Ovary (tissue), 7 donors: ENCODE measurements at regions not wholly inside any gene's neighbourhood (a gene's known extent, or its start where the extent isn't known, plus 50 kb on each side); places are given as distances from the start of the nearest gene placed in this dataset.
"Not testable (repeated sequence)": the region's sequence is repeated elsewhere in the genome, so short reads cannot be mapped to it uniquely, and the experiment has no call there.

ENCODE experiments used
- DNase-seq, 5 donors: peaks; one replicate each; pipeline ENCODE4 v3.0.0-alpha.2; 2019 to 2020
- H3K27ac ChIP-seq, 2 donors: fragments of 200-600 bp; one replicate each; pipeline versions ENCODE4 v1.5.1 to v1.8.0; 2019 to 2022
- H3K27me3 ChIP-seq: fragments of 200-600 bp; one replicate; pipeline ENCODE4 v1.8.0; 2022
- H3K36me3 ChIP-seq: fragments of 200-600 bp; sonication (generic); one replicate; pipeline ENCODE4 v1.5.1; 2019
- H3K4me1 ChIP-seq: one replicate; pipeline ENCODE4 v1.8.1; 2013; ENCODE audit warnings: mild to moderate bottlenecking, moderate library complexity; ENCODE audit not compliant: insufficient read depth
- H3K4me3 ChIP-seq: fragments of 200-600 bp; sonication (generic); one replicate; pipeline ENCODE4 v1.5.1; 2017
- H3K9me3 ChIP-seq, 2 donors: fragments of 200-600 bp in 1 of 2; sonication (generic) in 1 of 2; one replicate each; pipeline versions ENCODE4 v1.5.1 to v1.8.1; 2013 to 2019; ENCODE audit warnings: mild to moderate bottlenecking in 1 of 2, moderate library complexity in 1 of 2
- whole genome bisulfite sequencing, 3 donors: extraction: QIAGEN DNeasy Blood & Tissue Kit in 1 of 3; methylation state at CpG; one replicate each; pipeline versions ENCODE4 v1.1.5 to v1.1.7; 2013 to 2017; 5-methylcytosine and 5-hydroxymethylcytosine counted together
- intact Hi-C, 4 donors: fragments of 100-400 bp; cut with DNase I; formaldehyde crosslinking; loops; one replicate each; pipeline versions ENCODE4 v1.11.0 to v1.15.1; 2022 to 2023
- donor health status: DM: no; HTN: no; CAD: no; lungs with moderate emphysema.
- donor health status: DM: no; HTN: no; CAD: no.
- donor health status: Bipolar disorder and iron deficiency.
- donor health status: DM: no; HTN: no; CAD: no.
- donor health status: DM: yes; HTN: yes; CAD: no.

DNA sequence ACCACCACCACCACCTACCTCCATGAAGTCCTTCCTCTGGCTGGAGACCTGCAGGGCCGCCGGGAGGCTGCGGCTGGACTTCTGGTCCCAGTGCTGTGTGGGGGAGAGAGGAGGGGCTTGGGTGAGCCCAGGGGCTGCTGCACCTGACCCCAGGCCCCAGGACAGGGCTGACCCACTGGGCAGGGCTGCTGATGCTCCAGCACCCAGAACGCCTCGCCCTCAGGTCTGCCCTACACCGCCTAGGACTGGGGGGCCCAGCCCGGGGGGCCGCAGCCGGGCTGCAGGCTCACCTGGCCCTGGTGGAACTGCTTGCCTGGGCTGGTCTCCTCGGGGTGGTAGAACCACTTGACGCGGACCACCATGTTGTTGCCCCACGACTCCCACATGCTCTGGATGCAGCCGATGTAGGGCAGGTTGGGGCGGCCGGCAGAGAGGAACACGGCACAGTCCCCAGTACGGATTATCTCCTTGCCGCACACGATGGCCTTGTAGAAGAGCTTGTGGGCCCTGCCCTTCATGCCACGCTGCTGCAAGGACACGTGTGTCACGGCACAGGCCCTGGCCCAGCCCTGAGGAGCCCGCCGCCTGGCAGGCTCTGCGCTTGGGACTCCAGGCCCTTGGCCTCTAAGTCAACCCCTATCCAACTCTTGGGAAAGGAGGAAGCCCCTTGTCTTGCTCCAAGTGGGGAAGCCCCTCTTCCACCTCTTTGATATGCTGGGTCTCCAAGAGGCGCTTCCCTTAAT, 429.9 kb upstream of the ZNF722 start:
- WGBS, 3 donors, result 88 to 92% (median 90%) methylated on average over 13 to 21 of the region's 27 CpGs
- H3K36me3 ChIP-seq, intact Hi-C loops: not testable (repeated sequence)

DNA sequence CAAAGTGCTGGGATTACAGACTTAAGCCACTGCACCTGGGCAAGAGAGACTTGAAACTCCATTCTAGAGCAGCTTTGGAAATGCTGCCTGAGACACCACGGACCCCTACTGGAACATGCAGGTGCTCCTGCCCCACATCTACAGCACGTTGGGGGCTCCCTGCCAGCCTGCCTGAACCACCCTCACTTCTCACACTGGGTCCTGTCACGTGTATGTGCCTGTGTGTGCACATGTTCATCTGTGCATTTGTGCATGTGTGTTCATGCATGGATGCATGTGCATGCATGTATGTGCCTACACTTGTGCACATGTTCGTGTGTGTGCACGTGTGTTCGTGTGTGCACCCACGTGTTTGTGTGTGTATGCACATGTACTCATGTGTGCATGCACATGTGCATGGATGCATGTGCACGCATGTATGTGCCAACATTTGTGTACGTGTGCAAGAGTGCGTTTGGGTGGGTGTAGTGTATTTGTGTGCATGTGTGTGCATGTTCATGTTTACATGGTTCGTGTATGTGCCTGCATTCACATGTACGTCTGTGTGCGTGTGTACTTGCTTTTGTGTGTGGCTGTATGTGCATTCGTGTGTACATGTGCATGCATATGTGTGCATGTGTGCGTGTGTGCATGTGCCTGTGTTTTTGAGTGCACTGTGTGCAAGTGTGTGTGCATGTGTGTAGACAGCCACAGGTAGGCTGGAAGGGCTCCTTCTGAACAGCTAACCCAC, 428.1 kb upstream of the ZNF722 start:
- H3K4me3 ChIP-seq, DNase-seq, intact Hi-C loops, H3K4me1 ChIP-seq, H3K27ac ChIP-seq, H3K27me3 ChIP-seq, H3K36me3 ChIP-seq, H3K9me3 ChIP-seq: not testable (repeated sequence)
- 74 to 81% (median 78%) methylated on average over 15 of the region's 15 CpGs for WGBS, 3 donors

More for the DNA sequence above, 429.9 kb upstream of the ZNF722 start:
- not testable (repeated sequence) for H3K9me3 ChIP-seq, H3K27ac ChIP-seq, H3K27me3 ChIP-seq, H3K4me1 ChIP-seq, H3K4me3 ChIP-seq, DNase-seq

DNA sequence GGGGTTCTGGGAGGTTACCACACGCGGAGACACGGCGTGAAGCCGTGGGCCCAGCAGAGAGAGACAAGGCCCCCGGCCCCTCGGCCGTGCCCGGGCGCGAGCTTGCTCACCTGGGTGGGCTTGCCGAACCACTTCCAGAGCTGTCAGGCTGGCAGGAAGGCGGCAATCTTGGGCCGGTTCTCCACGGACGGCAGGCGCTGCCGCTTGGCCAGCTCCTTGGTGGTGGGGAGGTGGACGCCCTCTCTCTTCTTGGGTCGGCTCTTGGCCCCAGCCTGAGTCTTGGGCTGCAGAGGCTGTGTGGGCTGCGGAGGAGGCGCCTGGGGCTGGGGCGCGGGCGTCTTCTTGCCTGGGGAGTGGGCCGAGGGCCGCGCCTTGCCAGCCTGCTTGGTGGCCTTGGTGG, 426.5 kb upstream of the ZNF722 start:
- H3K4me3 ChIP-seq, H3K9me3 ChIP-seq, H3K27ac ChIP-seq, DNase-seq, H3K27me3 ChIP-seq, intact Hi-C loops, H3K36me3 ChIP-seq, H3K4me1 ChIP-seq: not testable (repeated sequence)
- WGBS, 3 donors, result 89 to 91% (median 90%) methylated on average over 27 to 28 of the region's 28 CpGs

GRCh38 chr7:63572956-63573355, 425.7 kb upstream of the ZNF722 start:
- H3K9me3 ChIP-seq, H3K4me3 ChIP-seq, H3K27ac ChIP-seq, H3K27me3 ChIP-seq, H3K36me3 ChIP-seq, DNase-seq, H3K4me1 ChIP-seq, intact Hi-C loops: not testable (repeated sequence)
- 86 to 90% (median 88%) methylated on average over 16 to 23 of the region's 23 CpGs for WGBS, 3 donors

DNA sequence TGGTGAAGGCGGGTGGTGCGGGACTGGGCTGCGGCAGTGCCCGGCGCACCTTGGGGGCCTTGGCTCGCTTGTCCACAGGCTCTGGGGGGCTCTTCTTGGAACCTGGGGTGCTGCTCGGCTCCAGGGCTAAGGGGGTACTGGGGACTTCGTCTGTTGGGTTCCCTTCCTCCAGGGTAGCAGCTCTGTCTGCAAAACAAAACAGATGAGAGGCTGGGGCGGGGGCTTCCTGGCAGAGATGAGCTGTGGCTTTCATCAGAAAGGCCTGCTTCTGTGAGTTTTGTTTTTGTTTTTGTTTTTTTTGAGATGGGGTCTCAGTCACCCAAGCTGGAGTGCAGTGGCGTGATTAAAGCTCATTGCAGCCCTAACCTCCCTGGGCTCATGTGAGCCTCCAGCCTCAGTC, 425.2 kb upstream of the ZNF722 start:
- H3K9me3 ChIP-seq, H3K4me1 ChIP-seq, DNase-seq, H3K27ac ChIP-seq, intact Hi-C loops, H3K4me3 ChIP-seq, H3K36me3 ChIP-seq, H3K27me3 ChIP-seq: not testable (repeated sequence)
- WGBS, 3 donors, result 52 to 59% (median 58%) methylated on average over 4 to 5 of the region's 10 CpGs

DNA sequence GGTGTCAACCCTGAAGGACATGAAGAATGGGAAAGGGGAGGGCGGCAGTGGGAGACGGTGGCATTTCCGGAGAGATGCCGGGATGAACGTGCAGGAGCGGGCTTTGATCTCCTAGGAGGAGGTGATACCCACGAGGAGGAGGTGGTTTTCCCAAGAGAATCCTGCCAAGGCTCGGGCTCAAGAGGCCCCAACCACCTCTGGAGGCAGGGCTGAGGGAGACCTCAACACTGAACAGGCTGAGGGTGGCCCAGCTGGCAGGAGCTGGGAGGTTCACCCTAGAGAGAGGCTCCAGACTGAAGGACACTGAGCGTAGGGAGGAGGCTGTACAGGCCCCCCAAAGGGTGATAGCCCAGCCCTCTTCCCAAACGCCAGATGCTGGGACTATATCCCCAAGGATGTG, 422.2 kb upstream of the ZNF722 start:
- intact Hi-C loops, H3K36me3 ChIP-seq, H3K4me1 ChIP-seq, H3K9me3 ChIP-seq, DNase-seq, H3K27ac ChIP-seq, H3K4me3 ChIP-seq, H3K27me3 ChIP-seq: not testable (repeated sequence)
- 72 to 81% (median 80%) methylated on average over 10 of the region's 10 CpGs for WGBS, 3 donors

DNA sequence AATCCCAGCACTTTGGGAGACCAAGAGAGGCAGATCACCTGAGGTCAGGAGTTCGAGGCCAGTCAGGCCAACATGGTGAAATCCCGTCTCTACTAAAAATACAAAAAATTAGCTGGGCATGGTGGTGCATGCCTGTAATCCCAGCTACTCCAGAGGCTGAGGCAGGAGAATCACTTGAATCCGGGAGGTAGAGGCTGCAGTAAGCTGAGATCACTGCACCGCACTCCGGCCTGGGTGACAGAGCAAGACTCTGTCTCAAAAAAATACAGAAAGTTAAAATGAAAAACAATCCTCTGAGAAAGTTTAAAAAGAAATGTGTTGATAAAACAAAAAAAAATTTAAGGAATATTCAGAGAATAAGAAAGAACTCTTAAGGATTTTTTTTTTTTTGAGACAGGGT, 421.6 kb upstream of the ZNF722 start:
- H3K27me3 ChIP-seq, intact Hi-C loops, DNase-seq, H3K36me3 ChIP-seq, H3K27ac ChIP-seq, H3K9me3 ChIP-seq, H3K4me1 ChIP-seq, H3K4me3 ChIP-seq: not testable (repeated sequence)
- WGBS, 3 donors, result 79 to 93% (median 82%) methylated on average over 4 to 5 of the region's 5 CpGs

DNA sequence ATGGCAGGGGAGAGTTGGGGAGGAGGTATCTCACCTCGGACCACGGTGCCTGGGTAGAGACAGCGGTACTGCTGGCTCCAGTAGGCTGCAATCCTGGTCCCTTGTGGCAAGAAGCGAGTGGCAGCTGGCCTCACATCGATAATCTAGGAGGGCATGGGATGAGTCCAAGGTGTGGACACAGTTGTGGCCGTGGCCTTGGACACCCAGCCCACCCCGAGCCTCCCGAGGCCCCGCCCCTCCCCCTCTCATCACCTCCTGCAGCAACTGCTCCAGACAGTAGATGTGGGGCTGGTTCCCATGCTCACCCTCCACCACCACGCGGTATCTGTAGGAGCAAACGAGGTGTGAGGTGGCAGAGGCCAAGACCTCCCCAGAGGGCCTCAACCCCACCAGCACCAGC, 418.6 kb upstream of the ZNF722 start:
- H3K4me3 ChIP-seq, H3K4me1 ChIP-seq, intact Hi-C loops, H3K36me3 ChIP-seq, H3K27ac ChIP-seq, H3K27me3 ChIP-seq, DNase-seq, H3K9me3 ChIP-seq: not testable (repeated sequence)
- 76 to 89% (median 78%) methylated on average over 7 to 12 of the region's 12 CpGs for WGBS, 3 donors

DNA sequence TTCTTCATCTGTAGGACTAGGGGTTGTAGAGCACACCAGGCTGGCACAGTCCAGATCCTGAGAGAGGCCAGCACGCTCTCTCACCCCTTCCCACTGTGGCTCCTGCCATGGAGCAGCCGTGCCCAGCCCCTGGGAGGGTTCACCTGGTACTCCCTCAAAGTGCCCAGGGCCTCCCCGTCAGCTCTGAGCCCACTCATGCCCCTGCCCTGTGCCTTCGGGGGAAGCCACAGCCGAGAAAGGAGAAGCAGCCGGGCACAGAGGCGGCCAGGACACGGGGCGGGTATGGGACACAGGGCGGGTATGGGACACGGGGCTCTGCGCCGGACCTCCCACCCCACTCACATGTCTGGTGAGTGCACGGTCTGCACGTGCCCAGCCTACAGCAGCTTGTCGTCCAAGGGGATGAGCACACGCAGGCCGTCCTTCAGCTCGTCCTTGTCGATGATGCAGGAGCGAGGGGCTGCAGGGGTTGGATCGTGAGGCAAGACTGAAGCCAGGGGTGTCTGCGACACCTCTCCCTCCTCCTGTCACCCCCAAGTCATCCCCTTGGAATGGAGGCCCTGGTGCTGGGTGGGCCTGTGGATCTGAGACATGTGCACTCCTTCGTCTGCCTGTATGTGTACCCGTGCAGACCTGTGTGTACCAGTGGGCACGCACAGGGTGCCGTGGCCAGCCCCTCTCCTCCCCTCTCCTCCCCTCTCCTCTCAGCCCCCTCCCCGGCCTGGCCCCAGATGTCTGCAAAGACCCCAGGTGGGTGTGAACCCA, 417.9 kb upstream of the ZNF722 start:
- H3K27ac ChIP-seq, H3K4me3 ChIP-seq, intact Hi-C loops, H3K4me1 ChIP-seq, H3K9me3 ChIP-seq, DNase-seq, H3K36me3 ChIP-seq, H3K27me3 ChIP-seq: not testable (repeated sequence)
- WGBS, 3 donors, result 84 to 92% (median 89%) methylated on average over 25 to 28 of the region's 28 CpGs

DNA sequence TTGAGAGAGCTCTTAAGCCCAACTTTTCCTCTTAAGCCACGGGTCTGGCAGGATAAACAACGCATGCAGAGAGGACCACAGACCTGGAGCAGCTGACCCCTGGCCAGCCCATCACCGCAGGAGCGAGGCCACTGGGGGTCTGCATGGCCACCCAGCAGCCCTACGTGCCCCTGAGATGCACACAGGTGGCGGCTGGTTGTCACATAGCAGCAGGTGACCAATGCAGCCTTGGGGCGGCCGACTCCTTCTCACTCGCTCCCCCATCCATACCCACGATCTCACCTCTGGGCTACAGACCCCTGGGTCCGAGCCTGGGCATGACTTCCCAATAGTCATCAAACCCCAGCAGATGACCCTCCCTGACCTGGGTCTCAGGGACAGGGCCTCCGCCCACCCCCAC, 415.9 kb upstream of the ZNF722 start:
- not testable (repeated sequence) for H3K27ac ChIP-seq, DNase-seq

DNA sequence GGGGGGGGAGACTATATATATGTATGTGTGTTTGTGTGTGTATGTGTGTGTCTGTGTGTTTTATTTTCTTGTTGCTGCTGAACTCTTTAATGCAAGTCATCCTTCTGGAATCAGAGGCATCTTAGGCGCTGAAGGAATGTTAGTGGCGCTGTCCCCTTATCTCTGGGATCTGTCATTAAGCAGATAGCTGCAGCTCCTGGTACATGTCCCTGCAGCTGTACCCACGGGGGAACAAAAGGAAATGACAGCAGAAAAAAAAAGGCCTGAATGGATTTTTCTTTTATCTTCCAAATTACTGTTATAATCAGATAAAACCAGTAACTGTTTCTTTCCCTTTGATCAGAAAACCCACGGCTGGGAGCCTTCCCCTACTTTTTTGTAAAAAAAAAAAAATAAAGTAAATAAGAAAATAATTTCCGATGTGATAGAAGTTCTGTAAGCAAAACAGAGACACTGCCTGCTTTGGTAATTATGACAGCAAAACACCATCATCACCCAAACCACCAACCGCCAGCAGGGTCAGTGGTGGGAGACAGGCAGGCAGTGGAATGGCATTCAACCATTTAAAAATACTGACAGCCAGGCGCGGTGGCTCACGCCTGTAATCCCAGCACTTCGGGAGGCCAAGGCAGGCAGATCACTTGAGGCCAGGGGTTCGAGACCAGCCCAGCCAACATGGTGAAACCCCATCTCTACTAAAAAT, 411.3 kb upstream of the ZNF722 start:
- H3K27me3 ChIP-seq, H3K36me3 ChIP-seq, H3K4me1 ChIP-seq, intact Hi-C loops, DNase-seq, H3K9me3 ChIP-seq, H3K4me3 ChIP-seq, H3K27ac ChIP-seq: not testable (repeated sequence)
- 63 to 82% (median 77%) methylated on average over 2 to 4 of the region's 11 CpGs for WGBS, 3 donors

More for the DNA sequence above, 415.9 kb upstream of the ZNF722 start:
- intact Hi-C loops, H3K36me3 ChIP-seq, H3K27me3 ChIP-seq, H3K9me3 ChIP-seq, H3K4me3 ChIP-seq, H3K4me1 ChIP-seq: not testable (repeated sequence)
- WGBS, 3 donors, result 86 to 93% (median 89%) methylated on average over 12 of the region's 12 CpGs
